IPS-20b (cell line): ENCODE measurements at regions not wholly inside any gene's neighbourhood (a gene's known extent, or its start where the extent isn't known, plus 50 kb on each side); places are given as distances from the start of the nearest gene placed in this dataset.

ENCODE experiments used
- H3K27ac ChIP-seq: one replicate; pipeline ENCODE4 v1.5.1; 2013; ENCODE audit warnings: low read length
- H3K27me3 ChIP-seq: 2 replicates; pipeline ENCODE4 v1.6.1; 2013; ENCODE audit warnings: mild to moderate bottlenecking, low read length, inconsistent platforms; ENCODE audit not compliant: insufficient read depth
- H3K36me3 ChIP-seq: 2 replicates; pipeline ENCODE4 v1.6.1; 2013; ENCODE audit warnings: low read depth, mild to moderate bottlenecking, inconsistent platforms, low read length, moderate library complexity; ENCODE audit not compliant: insufficient read depth
- H3K4me1 ChIP-seq: 2 replicates; pipeline ENCODE4 v1.6.1; 2013; ENCODE audit warnings: mild to moderate bottlenecking, control low read depth, inconsistent platforms, low read length, moderate library complexity; ENCODE audit not compliant: insufficient read depth
- H3K4me3 ChIP-seq: 2 replicates; pipeline ENCODE4 v1.5.1; 2013; ENCODE audit warnings: mild to moderate bottlenecking, low read length, inconsistent platforms
- H3K9ac ChIP-seq: 2 replicates; pipeline ENCODE4 v1.6.1; 2013; ENCODE audit warnings: low read depth, mild to moderate bottlenecking, inconsistent platforms, low read length, moderate library complexity
- H3K9me3 ChIP-seq: 2 replicates; pipeline ENCODE4 v1.6.1; 2013; ENCODE audit warnings: mild to moderate bottlenecking, low read depth, low read length, inconsistent platforms; ENCODE audit not compliant: insufficient read depth

DNA sequence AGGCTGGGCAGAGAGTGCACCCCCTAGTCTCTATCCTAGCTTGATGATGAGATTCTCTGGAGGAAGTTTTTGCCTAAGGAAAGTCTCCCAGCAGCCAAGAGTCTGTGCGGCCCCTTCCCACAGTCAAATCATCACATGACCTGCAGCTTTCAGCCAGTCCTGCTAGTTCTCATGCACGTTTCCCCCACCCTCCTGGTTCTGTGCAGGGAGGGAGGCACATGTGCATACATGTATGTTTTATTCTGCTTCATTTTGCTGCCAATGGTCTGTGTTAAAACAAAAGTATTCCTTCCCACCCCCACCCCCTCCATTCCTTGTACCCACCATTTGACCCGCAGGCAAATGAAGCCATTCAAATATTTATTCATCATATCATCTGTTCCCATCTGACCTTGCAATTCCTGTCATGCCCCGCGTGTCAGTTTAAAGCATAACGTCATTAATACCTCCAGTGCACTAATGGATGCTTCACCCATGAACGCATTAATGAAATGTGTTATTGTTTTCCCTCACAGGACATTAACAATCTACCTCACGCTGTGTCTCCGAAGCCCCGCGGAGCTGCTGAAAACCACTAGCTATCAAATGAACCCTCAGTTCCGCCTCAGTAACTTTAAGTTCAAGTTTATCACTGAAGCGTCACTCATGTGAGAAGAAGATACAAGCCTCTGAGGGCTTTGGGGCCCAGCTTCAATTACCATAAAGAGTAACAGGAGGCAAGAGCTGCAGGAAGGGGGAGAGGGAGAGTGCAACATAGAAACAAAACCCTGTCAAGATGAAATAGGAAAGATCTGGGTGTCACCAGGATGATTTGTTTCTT is 139.6 kb downstream of the RASEF start:
- no peaks in the 10 kb centered on the region for H3K27me3 ChIP-seq
- H3K27ac ChIP-seq = no peak overlapping the region
- H3K4me3 ChIP-seq = no peak overlapping the region
- H3K9ac ChIP-seq = no peak overlapping the region
- peaks cover 5% of the 10 kb centered on the region; the same call in 1 of the 2 replicates for H3K4me1 ChIP-seq
- H3K36me3 ChIP-seq = no peaks in the 10 kb centered on the region
- H3K9me3 ChIP-seq = no peaks in the 10 kb centered on the region

- no peak overlapping the region for H3K4me3 ChIP-seq
- no peaks in the 10 kb centered on the region for H3K9me3 ChIP-seq
- H3K27me3 ChIP-seq = no peaks in the 10 kb centered on the region
- no peaks in the 10 kb centered on the region for H3K36me3 ChIP-seq
- H3K4me1 ChIP-seq = peaks cover 5% of the 10 kb centered on the region; the same call in 1 of the 2 replicates
- no peak overlapping the region for H3K27ac ChIP-seq
- no peak overlapping the region for H3K9ac ChIP-seq
These were observed 138.9 kb downstream of the RASEF start for GRCh38 chr9:82923912-82924605.
